ENCODE measurements at regions not wholly inside any gene's neighbourhood (a gene's known extent, or its start where the extent isn't known, plus 50 kb on each side); places are given as distances from the start of the nearest gene placed in this dataset.

- TF ChIP-seq SIN3A (IDR thresholded peaks at IDR 0.05; ENCODE audit: borderline replicate concordance, insufficient read depth, low read depth, low read length) (no peak), CTCF (IDR thresholded peaks at IDR 0.05) (no peak), TCF7L2 (IDR thresholded peaks at IDR 0.05; ENCODE audit: low read depth, low read length) (no peak)
These were observed 903.6 kb downstream of the STPG2 start for GRCh38 chr4:97239667-97239997.

All from Panc1 (cell line).